H1 (cell line): ENCODE measurements at regions not wholly inside any gene's neighbourhood (a gene's known extent, or its start where the extent isn't known, plus 50 kb on each side); places are given as distances from the start of the nearest gene placed in this dataset.

Experiments used
- CTCF ChIA-PET: fragments of 300-600 bp; sonication (Branson Sonifier 250); formaldehyde crosslinking; loops from one replicate; lab custom pipeline; 2021; ENCODE audit not compliant: partially characterized antibody; lab: Charles Lee
- POLR2A ChIA-PET: fragments of 300-600 bp; sonication (Branson Sonifier 250); formaldehyde crosslinking; loops from one replicate; lab custom pipeline; 2021; ENCODE audit warnings: inconsistent platforms; ENCODE audit not compliant: partially characterized antibody; lab: Charles Lee
- DNase-seq, 2 experiments: peaks; one replicate each; pipeline versions ENCODE4 v3.0.0 to v3.0.0-alpha.2; 2010 to 2022; ENCODE audit warnings: low spot score in 2 of 2, low read depth in 1 of 2, mixed read lengths in 1 of 2
- FAIRE-seq: peaks from 2 replicates; lab custom pipeline; 2011; peaks lifted over from hg19 to GRCh38; lab: Jason Lieb, UNC
- H2AFZ ChIP-seq: 2 replicates; pipeline ENCODE4 v1.8.1; 2012; ENCODE audit warnings: low read length, inconsistent platforms
- H2AK5ac ChIP-seq: 2 replicates; pipeline ENCODE4 v1.6.1; 2013; ENCODE audit warnings: low read depth, low read length
- H2BK120ac ChIP-seq: replicated peaks from 2 replicates; pipeline ENCODE3; 2013; ENCODE audit warnings: low read depth, low read length, inconsistent platforms
- H2BK12ac ChIP-seq: 2 replicates; pipeline ENCODE4 v1.6.1; 2013; ENCODE audit warnings: low read depth, low read length
- H2BK15ac ChIP-seq: 2 replicates; pipeline ENCODE4 v1.6.1; 2013; ENCODE audit warnings: low read length
- H2BK20ac ChIP-seq: 2 replicates; pipeline ENCODE4 v1.6.1; 2013; ENCODE audit warnings: low read length
- H2BK5ac ChIP-seq: 2 replicates; pipeline ENCODE4 v1.6.1; 2013; ENCODE audit warnings: low read depth, low read length
- H3K14ac ChIP-seq: 2 replicates; pipeline ENCODE4 v1.6.1; 2013; ENCODE audit warnings: inconsistent platforms; ENCODE audit not compliant: insufficient read length
- H3K18ac ChIP-seq: 2 replicates; pipeline ENCODE4 v1.6.1; 2013; ENCODE audit warnings: low read length; ENCODE audit errors: extremely low read depth
- H3K23ac ChIP-seq: 2 replicates; pipeline ENCODE4 v1.6.1; 2013; ENCODE audit warnings: inconsistent platforms; ENCODE audit not compliant: insufficient read length
- H3K23me2 ChIP-seq: 2 replicates; pipeline ENCODE4 v1.6.1; 2013; ENCODE audit warnings: low read depth, low read length
- H3K27ac ChIP-seq: 2 replicates; pipeline ENCODE4 v1.6.1; 2011; ENCODE audit warnings: low read depth, low read length, inconsistent platforms
- H3K27me3 ChIP-seq, 4 experiments: replicated peaks in 1 of 4; 1 replicate in 1 of 4; 2 replicates in 3 of 4; pipeline versions ENCODE4 v1.6.1 to v1.8.1; 2011 to 2013; ENCODE audit warnings: low read length in 3 of 4, mild to moderate bottlenecking in 3 of 4, inconsistent platforms in 2 of 4, mixed read lengths in 2 of 4, moderate library complexity in 1 of 4; ENCODE audit not compliant: control insufficient read depth in 3 of 4, insufficient read depth in 3 of 4; ENCODE audit errors: extremely low read depth in 1 of 4
- H3K36me3 ChIP-seq, 4 experiments: 2 replicates each; pipeline versions ENCODE4 v1.6.1 to v1.8.1; 2011 to 2013; ENCODE audit warnings: mild to moderate bottlenecking in 4 of 4, low read length in 3 of 4, moderate library complexity in 2 of 4, control low read depth in 1 of 4, inconsistent platforms in 1 of 4; ENCODE audit not compliant: insufficient read depth in 4 of 4, control insufficient read depth in 2 of 4
- H3K4ac ChIP-seq: replicated peaks from 2 replicates; pipeline ENCODE3; 2013; ENCODE audit warnings: low read length, low read depth, mixed read lengths, inconsistent platforms; ENCODE audit not compliant: insufficient read length
- H3K4me1 ChIP-seq, 4 experiments: replicated peaks in 1 of 4; 1 replicate in 1 of 4; 2 replicates in 3 of 4; pipeline versions ENCODE4 v1.6.1 to v1.8.1; 2011 to 2013; ENCODE audit warnings: low read length in 3 of 4, inconsistent platforms in 2 of 4, mixed read lengths in 1 of 4; ENCODE audit not compliant: insufficient read depth in 4 of 4, control insufficient read depth in 3 of 4
- H3K4me2 ChIP-seq, 2 experiments: 2 replicates each; pipeline versions ENCODE4 v1.6.1 to v1.8.1; 2011 to 2013; ENCODE audit warnings: low read depth in 2 of 2, low read length in 2 of 2, control low read depth in 1 of 2, inconsistent platforms in 1 of 2, mild to moderate bottlenecking in 1 of 2; ENCODE audit not compliant: insufficient read depth in 1 of 2
- H3K4me3 ChIP-seq, 4 experiments: fragments of 200-600, 300-600 bp in 1 of 4; sonication (generic), shearing (Covaris generic), sonication (Bioruptor Twin) in 1 of 4; 2 replicates each; pipeline versions ENCODE4 v1.5.1 to v1.8.1; 2011 to 2016; ENCODE audit warnings: low read length in 4 of 4, low read depth in 3 of 4, control low read depth in 2 of 4, inconsistent platforms in 2 of 4, mild to moderate bottlenecking in 2 of 4, mixed read lengths in 1 of 4, moderate library complexity in 1 of 4; ENCODE audit not compliant: insufficient read depth in 2 of 4; ENCODE audit errors: extremely low read depth in 1 of 4
- H3K56ac ChIP-seq: replicated peaks from 2 replicates; pipeline ENCODE3; 2013; ENCODE audit warnings: low read depth, mild to moderate bottlenecking, mixed read lengths, low read length, inconsistent platforms; ENCODE audit not compliant: insufficient read length
- H3K79me1 ChIP-seq: 2 replicates; pipeline ENCODE4 v1.6.1; 2013; ENCODE audit warnings: low read depth, low read length, control low read depth
- H3K79me2 ChIP-seq, 2 experiments: 2 replicates each; pipeline versions ENCODE4 v1.6.1 to v1.8.1; 2012 to 2013; ENCODE audit warnings: low read length in 2 of 2, mild to moderate bottlenecking in 2 of 2, inconsistent platforms in 1 of 2; ENCODE audit not compliant: insufficient read depth in 2 of 2, control insufficient read depth in 1 of 2
- H3K9ac ChIP-seq, 4 experiments: replicated peaks in 1 of 4; 1 replicate in 1 of 4; 2 replicates in 3 of 4; pipeline versions ENCODE4 v1.6.1 to v1.8.1; 2011 to 2013; ENCODE audit warnings: low read depth in 3 of 4, low read length in 3 of 4, control low read depth in 2 of 4, mild to moderate bottlenecking in 2 of 4, moderate library complexity in 2 of 4, inconsistent platforms in 1 of 4; ENCODE audit errors: extremely low read depth in 1 of 4
- H3K9me3 ChIP-seq, 2 experiments: 2 replicates each; pipeline versions ENCODE4 v1.6.1 to v1.8.1; 2012 to 2013; ENCODE audit warnings: mild to moderate bottlenecking in 2 of 2, moderate library complexity in 2 of 2, control low read depth in 1 of 2, inconsistent platforms in 1 of 2, low read depth in 1 of 2, low read length in 1 of 2, mixed read lengths in 1 of 2; ENCODE audit not compliant: insufficient read depth in 2 of 2
- H4K20me1 ChIP-seq, 2 experiments: replicated peaks in 1 of 2; 2 replicates each; pipeline versions ENCODE3 to v1.8.1; 2011 to 2013; ENCODE audit warnings: inconsistent platforms in 2 of 2, low read length in 2 of 2, mild to moderate bottlenecking in 1 of 2; ENCODE audit not compliant: insufficient read depth in 2 of 2, control insufficient read depth in 1 of 2
- H4K5ac ChIP-seq: 2 replicates; pipeline ENCODE4 v1.6.1; 2013; ENCODE audit warnings: low read length, low read depth, mixed read lengths, inconsistent platforms; ENCODE audit not compliant: insufficient read length
- H4K8ac ChIP-seq: 2 replicates; pipeline ENCODE4 v1.8.0; 2013; ENCODE audit warnings: mild to moderate bottlenecking, moderate library complexity, low read length, inconsistent platforms; ENCODE audit not compliant: insufficient read depth; ENCODE audit errors: extremely low read depth
- H4K91ac ChIP-seq: replicated peaks from 2 replicates; pipeline ENCODE3; 2013; ENCODE audit warnings: low read length, mixed read lengths, inconsistent platforms; ENCODE audit not compliant: insufficient read length
- ASH2L ChIP-seq: fragments of 200-600, 300-600 bp; sonication (generic); IDR thresholded peaks from one replicate; pipeline ENCODE4 v1.7.1; 2017; ENCODE audit warnings: low read length
- CHD2 ChIP-seq: IDR thresholded peaks from 2 replicates; pipeline ENCODE4 v1.6.1; 2012; ENCODE audit warnings: low read length, improper control_type of control experiment
- CTBP2 ChIP-seq: IDR thresholded peaks from 2 replicates; pipeline ENCODE4 v1.7.0; 2011; ENCODE audit warnings: borderline replicate concordance, mild to moderate bottlenecking, moderate library complexity, mixed read lengths, low read length; ENCODE audit not compliant: insufficient read depth, insufficient read length
- JUN ChIP-seq: IDR thresholded peaks from 2 replicates; pipeline ENCODE4 v1.6.1; 2011; ENCODE audit warnings: low read depth, mild to moderate bottlenecking, improper control_type of control experiment, low read length
- MAFK ChIP-seq: IDR thresholded peaks from 2 replicates; pipeline ENCODE4 v1.6.1; 2012; ENCODE audit warnings: low read depth, mild to moderate bottlenecking, improper control_type of control experiment, low read length
- POU5F1 ChIP-seq: IDR thresholded peaks from 2 replicates; pipeline ENCODE4 v1.6.1; 2011; ENCODE audit warnings: low read depth, mild to moderate bottlenecking, low read length, moderate library complexity
- RBBP5 ChIP-seq: IDR thresholded peaks from 2 replicates; pipeline ENCODE4 v1.7.1; 2012; ENCODE audit warnings: low read depth, mild to moderate bottlenecking, inconsistent platforms, low read length, moderate library complexity, borderline replicate concordance
- SIX5 ChIP-seq: IDR thresholded peaks from 2 replicates; pipeline ENCODE4 v1.6.1; 2011; ENCODE audit warnings: mild to moderate bottlenecking, low read depth, low read length
- SP1 ChIP-seq: IDR thresholded peaks from 2 replicates; pipeline ENCODE4 v1.6.1; 2011; ENCODE audit warnings: low read depth, low read length
- TCF12 ChIP-seq: IDR thresholded peaks from 2 replicates; pipeline ENCODE4 v1.6.1; 2011; ENCODE audit warnings: low read depth, mild to moderate bottlenecking, low read length
- USF2 ChIP-seq: IDR thresholded peaks from 2 replicates; pipeline ENCODE4 v1.6.1; 2011; ENCODE audit warnings: low read length, improper control_type of control experiment
- WGBS, 2 experiments: shearing (Covaris generic) in 1 of 2; methylation state at CpG; one replicate each; pipeline versions ENCODE4 v1.1.6 to v1.1.7; 2013 to 2015; ENCODE audit warnings: low lambda C conversion rate in 2 of 2, mixed read lengths in 2 of 2, inconsistent platforms in 1 of 2, low coverage in 1 of 2, missing lambda C conversion rate in 1 of 2; ENCODE audit not compliant: insufficient replicate concordance in 2 of 2, insufficient coverage in 1 of 2, insufficient read length in 1 of 2; ENCODE audit errors: extremely low coverage in 1 of 2, missing lambda C conversion rate in 1 of 2; 5-methylcytosine and 5-hydroxymethylcytosine counted together

- ChIA-PET POLR2A (no interaction called here), CTCF (interaction anchor here (1.7 to 1.8 kb wide), 2 partner anchors 13 to 66 kb away, joined by 3 to 6 read pairs; no protein-coding TSS in a partner anchor)
- Histone ChIP-seq H2AFZ (no peak overlapping the region), H4K8ac (no peak overlapping the region), H3K23ac (no peak overlapping the region), H2BK12ac (no peak overlapping the region), H4K20me1 (no peaks in the 10 kb centered on the region), H3K4ac (no peak overlapping the region), H3K27ac (no peak overlapping the region), H3K79me1 (no peaks in the 10 kb centered on the region), H3K4me1 (peaks cover 0 to 3% (median 0%) of the 10 kb centered on the region in 4 experiments; a peak in 1 of 7 replicates), H2BK20ac (no peak overlapping the region), H3K4me3 (no peak overlapping the region), H3K4me2 (no peak overlapping the region), H4K91ac (no peak overlapping the region), H3K9me3 (no peaks in the 10 kb centered on the region), H3K14ac (no peak overlapping the region), H4K5ac (no peak overlapping the region), H2BK120ac (no peak overlapping the region), H3K27me3 (no peaks in the 10 kb centered on the region), H3K9ac (no peak overlapping the region), H3K56ac (no peak overlapping the region), H3K79me2 (no peaks in the 10 kb centered on the region), H2AK5ac (no peak overlapping the region), H3K23me2 (no peaks in the 10 kb centered on the region), H2BK5ac (no peak overlapping the region), H2BK15ac (no peak overlapping the region), H3K18ac (no peak overlapping the region), H3K36me3 (no peaks in the 10 kb centered on the region)
- FAIRE-seq (no peak), DNase-seq (no peak)
- WGBS, 2 experiments = 95% methylated on average over 1 of the region's 2 CpGs; no CpG with 5 or more reads in 1 of the 2 experiments
- TF ChIP-seq SIX5 = no peak
- TF ChIP-seq POU5F1 = no peak
- TF ChIP-seq CTBP2 = no peak
- no peak for TF ChIP-seq SP1
- no peak for TF ChIP-seq TCF12
- TF ChIP-seq ASH2L = no peak
- TF ChIP-seq MAFK = no peak
- TF ChIP-seq USF2 = no peak
- no peak for TF ChIP-seq RBBP5
- no peak for TF ChIP-seq CHD2
- TF ChIP-seq JUN = no peak
Observed at GRCh38 chr3:87363721-87364120, 87.3 kb upstream of the POU1F1 start.
